ENCODE measurements at regions not wholly inside any gene's neighbourhood (a gene's known extent, or its start where the extent isn't known, plus 50 kb on each side); places are given as distances from the start of the nearest gene placed in this dataset.

- TF ChIP-seq CTCF (conservative IDR thresholded peaks at IDR 0.05), result peak; percentile 91
- no peak for TF ChIP-seq EZH2 (IDR thresholded peaks at IDR 0.05; ENCODE audit: low read depth)
These were observed 131.6 kb upstream of the ESR1 start for GRCh38 chr6:151675746-151676459.

All from PC-9 (cell line).